DND-41 (cell line): ENCODE measurements at regions not wholly inside any gene's neighbourhood (a gene's known extent, or its start where the extent isn't known, plus 50 kb on each side); places are given as distances from the start of the nearest gene placed in this dataset.

Experiments used
- CTCF ChIP-seq: IDR thresholded peaks from 2 replicates; pipeline ENCODE4 v1.5.1; 2012; ENCODE audit warnings: borderline replicate concordance, low read length, moderate library complexity, mild to moderate bottlenecking; ENCODE audit not compliant: poor library complexity, severe bottlenecking; ENCODE audit errors: extremely low read depth
- EZH2 ChIP-seq: IDR thresholded peaks from 3 replicates; pipeline ENCODE4 v1.6.1; 2012; ENCODE audit warnings: borderline replicate concordance, low read depth, mild to moderate bottlenecking, moderate library complexity, low read length, inconsistent platforms; ENCODE audit not compliant: severe bottlenecking

- TF ChIP-seq CTCF (no peak), EZH2 (no peak)
These were observed 78.1 kb downstream of the SPP2 start for GRCh38 chr2:234128606-234129005.
